ENCODE measurements at regions not wholly inside any gene's neighbourhood (a gene's known extent, or its start where the extent isn't known, plus 50 kb on each side); places are given as distances from the start of the nearest gene placed in this dataset.

DNA sequence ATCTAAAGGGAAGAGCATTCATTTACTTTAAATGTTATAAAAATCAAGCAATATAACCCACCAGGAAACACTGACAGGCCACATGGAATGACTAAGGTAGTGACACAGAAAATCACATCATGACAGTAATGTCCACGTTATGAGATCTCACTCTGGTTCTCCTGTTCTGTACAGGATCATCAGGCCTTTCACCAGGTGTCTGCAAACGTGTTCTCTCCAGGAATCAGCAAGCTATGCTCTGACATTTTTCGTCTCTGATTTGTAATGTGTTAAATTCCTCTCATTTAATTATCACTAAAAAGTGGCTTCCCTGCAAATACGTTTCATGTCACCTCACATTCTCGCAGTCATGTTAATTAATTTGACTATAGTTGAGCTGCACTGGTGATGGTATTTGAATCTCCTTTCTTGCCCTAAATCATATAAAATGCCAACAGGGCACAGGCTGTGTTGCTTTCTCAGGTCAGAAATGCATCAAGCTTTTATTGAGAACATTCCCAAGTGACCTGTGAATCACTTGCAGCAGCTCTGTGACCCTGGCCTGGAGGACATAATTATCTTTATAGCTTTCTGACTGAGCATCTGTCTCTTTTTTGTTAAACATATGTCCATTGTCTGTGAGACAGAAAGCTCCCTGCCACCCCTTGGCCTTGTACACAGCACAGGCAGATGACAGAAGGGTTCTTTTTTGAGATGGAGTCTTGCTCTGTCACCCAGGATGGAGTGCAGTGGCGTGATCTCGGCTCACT is 196.2 kb downstream of the DIRAS2 start:
- Histone ChIP-seq H3K9ac (ENCODE audit: low read length) (no peak overlapping the region), H3K4me3 (ENCODE audit: low read length) (no peak overlapping the region), H3K27me3 (ENCODE audit: control insufficient read depth, insufficient read depth, low read length) (no peaks in the 10 kb centered on the region)

DNA sequence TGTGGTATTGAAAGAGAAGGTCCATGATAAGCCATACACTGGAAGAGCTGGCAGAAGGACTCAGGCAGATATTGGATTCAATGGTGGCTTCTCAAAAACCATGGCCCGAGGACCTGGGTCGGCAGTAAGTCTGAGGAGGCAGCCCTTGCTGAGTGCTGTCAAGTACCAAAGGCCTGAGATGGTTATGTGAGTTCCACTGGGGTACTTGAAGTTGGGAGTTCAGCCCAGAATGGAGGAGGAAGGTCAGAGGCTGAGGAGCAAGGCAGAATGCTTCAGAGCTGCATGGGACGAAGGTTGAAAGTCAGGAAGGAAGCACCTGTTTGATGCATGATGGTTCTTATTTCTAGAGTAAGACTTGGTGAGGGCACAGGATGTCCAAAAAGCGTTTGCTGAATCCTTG is 194.9 kb downstream of the DIRAS2 start:
- H3K27me3 ChIP-seq (ENCODE audit: control insufficient read depth, insufficient read depth, low read length) = no peaks in the 10 kb centered on the region

More for the DNA sequence above, 196.2 kb downstream of the DIRAS2 start:
- Histone ChIP-seq H3K36me3 (ENCODE audit: control insufficient read depth, insufficient read depth, low read length) (no peaks in the 10 kb centered on the region), H3K27ac (ENCODE audit: low read depth, low read length) (no peak overlapping the region), H3K4me1 (ENCODE audit: control insufficient read depth, insufficient read depth, low read length) (no peaks in the 10 kb centered on the region)

GRCh38 chr9:90449213-90449925 is 193.3 kb downstream of the DIRAS2 start:
- Histone ChIP-seq H3K27me3 (ENCODE audit: control insufficient read depth, insufficient read depth, low read length) (no peaks in the 10 kb centered on the region), H3K9ac (ENCODE audit: low read length) (no peak overlapping the region), H3K4me3 (ENCODE audit: low read length) (no peak overlapping the region), H3K36me3 (ENCODE audit: control insufficient read depth, insufficient read depth, low read length) (no peaks in the 10 kb centered on the region), H3K27ac (ENCODE audit: low read depth, low read length) (no peak overlapping the region), H3K4me1 (ENCODE audit: control insufficient read depth, insufficient read depth, low read length) (no peaks in the 10 kb centered on the region)

More for the DNA sequence above, 194.9 kb downstream of the DIRAS2 start:
- Histone ChIP-seq H3K4me1 (ENCODE audit: control insufficient read depth, insufficient read depth, low read length) (no peaks in the 10 kb centered on the region), H3K27ac (ENCODE audit: low read depth, low read length) (no peak overlapping the region), H3K4me3 (ENCODE audit: low read length) (no peak overlapping the region), H3K36me3 (ENCODE audit: control insufficient read depth, insufficient read depth, low read length) (no peaks in the 10 kb centered on the region), H3K9ac (ENCODE audit: low read length) (no peak overlapping the region)

GRCh38 chr9:90451804-90452203 is 190.8 kb downstream of the DIRAS2 start:
- Histone ChIP-seq H3K4me1 (ENCODE audit: control insufficient read depth, insufficient read depth, low read length) (no peaks in the 10 kb centered on the region), H3K27ac (ENCODE audit: low read depth, low read length) (no peak overlapping the region)

GRCh38 chr9:90455316-90455715 is 187.3 kb downstream of the DIRAS2 start:
- H3K4me1 ChIP-seq (ENCODE audit: control insufficient read depth, insufficient read depth, low read length) = no peaks in the 10 kb centered on the region
- H3K36me3 ChIP-seq (ENCODE audit: control insufficient read depth, insufficient read depth, low read length) = no peaks in the 10 kb centered on the region
- no peak overlapping the region for H3K4me3 ChIP-seq (ENCODE audit: low read length)
- H3K27me3 ChIP-seq (ENCODE audit: control insufficient read depth, insufficient read depth, low read length) = no peaks in the 10 kb centered on the region
- no peak overlapping the region for H3K27ac ChIP-seq (ENCODE audit: low read depth, low read length)
- H3K9ac ChIP-seq (ENCODE audit: low read length) = no peak overlapping the region

More at GRCh38 chr9:90451804-90452203, 190.8 kb downstream of the DIRAS2 start:
- H3K9ac ChIP-seq (ENCODE audit: low read length) = no peak overlapping the region
- no peaks in the 10 kb centered on the region for H3K36me3 ChIP-seq (ENCODE audit: control insufficient read depth, insufficient read depth, low read length)
- H3K27me3 ChIP-seq (ENCODE audit: control insufficient read depth, insufficient read depth, low read length) = no peaks in the 10 kb centered on the region
- no peak overlapping the region for H3K4me3 ChIP-seq (ENCODE audit: low read length)

DNA sequence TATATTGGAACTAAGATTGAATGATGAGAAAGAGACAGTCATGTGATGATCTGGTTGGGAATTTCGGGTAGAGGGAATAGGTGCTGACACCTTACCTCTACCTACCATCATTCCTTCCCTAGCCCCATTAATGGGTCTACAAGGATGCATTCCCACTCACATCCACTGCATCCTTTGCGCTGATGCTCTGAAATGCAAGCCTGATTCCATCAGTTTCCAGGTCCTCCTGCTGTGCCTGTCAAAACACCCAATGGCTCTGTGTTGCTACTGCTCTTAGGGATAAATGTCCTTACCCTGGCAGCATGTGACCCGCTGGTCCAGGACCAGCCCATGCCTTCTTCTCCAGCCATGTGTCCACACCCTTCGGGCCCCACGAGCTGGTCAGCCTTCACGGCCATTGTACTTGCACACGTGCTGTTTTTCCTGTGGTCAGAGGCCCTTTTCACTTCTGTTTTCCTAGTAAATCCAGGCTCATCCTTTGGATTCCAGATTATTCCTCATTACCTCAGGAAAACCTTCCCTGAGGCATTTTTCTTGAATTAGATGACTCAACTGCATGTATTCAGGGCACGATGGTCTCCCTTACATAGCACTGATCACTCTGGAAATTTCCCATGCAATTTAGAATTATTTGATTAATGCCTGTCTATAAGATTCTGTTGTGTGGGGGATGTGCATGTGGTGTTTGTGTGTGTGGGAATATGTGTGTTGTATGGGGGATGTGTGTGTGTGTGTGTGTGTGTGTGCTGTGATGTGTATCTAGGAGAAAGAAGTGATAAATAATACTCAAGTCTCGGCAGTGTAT is 185.0 kb downstream of the DIRAS2 start:
- Histone ChIP-seq H3K36me3 (ENCODE audit: control insufficient read depth, insufficient read depth, low read length) (no peaks in the 10 kb centered on the region), H3K4me1 (ENCODE audit: control insufficient read depth, insufficient read depth, low read length) (no peaks in the 10 kb centered on the region), H3K27ac (ENCODE audit: low read depth, low read length) (no peak overlapping the region), H3K27me3 (ENCODE audit: control insufficient read depth, insufficient read depth, low read length) (no peaks in the 10 kb centered on the region), H3K9ac (ENCODE audit: low read length) (no peak overlapping the region), H3K4me3 (ENCODE audit: low read length) (no peak overlapping the region)

DNA sequence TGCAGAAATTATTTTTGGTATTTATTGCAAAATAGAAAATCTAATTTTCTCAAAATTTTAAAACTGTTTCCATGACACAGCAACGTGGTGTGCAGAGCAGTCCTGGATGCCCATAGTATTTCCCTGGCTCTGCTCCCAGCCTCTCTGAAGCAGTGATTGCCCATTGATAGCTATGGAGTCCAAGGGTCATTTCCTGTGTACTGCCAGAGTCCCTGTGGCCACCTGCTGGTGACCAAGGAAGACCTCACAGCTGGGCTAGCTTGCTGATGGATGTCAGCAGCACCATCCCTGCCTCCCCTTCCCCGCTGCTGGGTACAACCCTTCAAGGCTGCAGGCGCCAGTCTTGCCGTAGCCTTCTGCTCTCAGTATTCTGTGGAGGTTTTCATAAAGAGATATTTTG is 184.1 kb downstream of the DIRAS2 start:
- no peak overlapping the region for H3K9ac ChIP-seq (ENCODE audit: low read length)
- H3K4me1 ChIP-seq (ENCODE audit: control insufficient read depth, insufficient read depth, low read length) = no peaks in the 10 kb centered on the region
- H3K27ac ChIP-seq (ENCODE audit: low read depth, low read length) = no peak overlapping the region
- no peaks in the 10 kb centered on the region for H3K27me3 ChIP-seq (ENCODE audit: control insufficient read depth, insufficient read depth, low read length)
- no peaks in the 10 kb centered on the region for H3K36me3 ChIP-seq (ENCODE audit: control insufficient read depth, insufficient read depth, low read length)
- no peak overlapping the region for H3K4me3 ChIP-seq (ENCODE audit: low read length)

- Histone ChIP-seq H3K9ac (ENCODE audit: low read length) (no peak overlapping the region), H3K27me3 (ENCODE audit: control insufficient read depth, insufficient read depth, low read length) (no peaks in the 10 kb centered on the region), H3K36me3 (ENCODE audit: control insufficient read depth, insufficient read depth, low read length) (no peaks in the 10 kb centered on the region), H3K4me3 (ENCODE audit: low read length) (no peak overlapping the region), H3K4me1 (ENCODE audit: control insufficient read depth, insufficient read depth, low read length) (no peaks in the 10 kb centered on the region), H3K27ac (ENCODE audit: low read depth, low read length) (no peak overlapping the region)
Observed at GRCh38 chr9:90459321-90459720, 183.3 kb downstream of the DIRAS2 start.

DNA sequence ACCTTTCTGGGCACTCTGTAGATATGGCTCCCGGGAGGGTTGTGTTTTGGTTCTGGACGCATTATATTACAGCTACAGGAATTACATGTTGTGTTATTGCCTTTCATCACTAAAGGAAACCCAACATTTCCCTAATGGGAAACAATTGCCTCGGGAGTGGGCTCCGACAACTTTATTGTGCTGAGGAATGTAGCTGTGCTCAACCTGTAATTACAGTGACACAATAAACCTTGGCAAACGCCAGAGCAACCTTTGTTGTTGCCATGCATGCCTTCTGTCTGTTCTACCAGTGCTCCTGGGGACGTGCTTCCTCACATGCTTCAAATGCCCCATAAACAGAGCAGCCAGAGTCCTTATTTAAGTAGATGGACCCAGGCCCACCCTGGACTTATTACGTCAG is 182.4 kb downstream of the DIRAS2 start:
- no peak overlapping the region for H3K9ac ChIP-seq (ENCODE audit: low read length)
- no peaks in the 10 kb centered on the region for H3K36me3 ChIP-seq (ENCODE audit: control insufficient read depth, insufficient read depth, low read length)
- H3K27me3 ChIP-seq (ENCODE audit: control insufficient read depth, insufficient read depth, low read length) = no peaks in the 10 kb centered on the region
- H3K4me3 ChIP-seq (ENCODE audit: low read length) = no peak overlapping the region
- H3K27ac ChIP-seq (ENCODE audit: low read depth, low read length) = no peak overlapping the region
- no peaks in the 10 kb centered on the region for H3K4me1 ChIP-seq (ENCODE audit: control insufficient read depth, insufficient read depth, low read length)

DNA sequence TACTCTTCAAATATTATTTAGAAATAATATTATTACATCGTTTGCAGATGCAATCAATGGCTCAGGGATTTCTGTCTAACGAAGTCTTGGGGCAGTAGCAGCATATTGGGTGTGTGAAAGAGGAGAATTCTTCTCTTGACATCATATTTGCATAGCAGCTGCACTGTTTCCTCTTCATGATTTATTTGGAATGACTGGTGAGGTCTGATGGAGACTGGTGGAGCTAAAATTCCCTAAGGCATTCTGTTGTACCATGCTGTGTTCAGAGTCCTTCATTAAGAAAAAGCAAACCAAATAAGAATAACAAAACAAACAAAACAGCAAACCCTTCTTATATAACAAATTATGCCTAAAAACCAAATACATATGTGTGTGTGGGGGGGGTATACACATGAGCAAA is 177.6 kb downstream of the DIRAS2 start:
- no peaks in the 10 kb centered on the region for H3K36me3 ChIP-seq (ENCODE audit: control insufficient read depth, insufficient read depth, low read length)
- H3K4me1 ChIP-seq (ENCODE audit: control insufficient read depth, insufficient read depth, low read length) = no peaks in the 10 kb centered on the region
- H3K27ac ChIP-seq (ENCODE audit: low read depth, low read length) = no peak overlapping the region
- H3K9ac ChIP-seq (ENCODE audit: low read length) = no peak overlapping the region
- H3K4me3 ChIP-seq (ENCODE audit: low read length) = no peak overlapping the region
- no peaks in the 10 kb centered on the region for H3K27me3 ChIP-seq (ENCODE audit: control insufficient read depth, insufficient read depth, low read length)

DNA sequence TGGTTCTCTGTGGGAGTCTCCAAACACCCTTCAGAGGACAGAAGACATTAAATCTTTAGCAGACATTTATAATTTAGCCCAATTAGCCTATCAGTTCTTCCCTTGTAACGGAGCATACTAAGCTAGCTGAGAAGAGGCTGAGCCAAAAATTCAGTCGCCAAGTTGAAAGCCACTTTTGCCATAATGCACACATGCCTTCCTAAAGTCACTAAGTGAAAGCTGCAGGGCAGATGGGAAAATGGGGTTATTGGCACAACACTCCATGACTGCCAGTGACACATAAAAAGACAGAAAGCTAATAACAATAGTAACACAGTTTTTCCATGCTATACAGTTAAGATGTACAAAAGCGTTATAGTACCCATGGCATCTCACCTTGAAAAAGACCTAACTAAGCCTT is 176.2 kb downstream of the DIRAS2 start:
- Histone ChIP-seq H3K4me3 (ENCODE audit: low read length) (no peak overlapping the region), H3K9ac (ENCODE audit: low read length) (no peak overlapping the region), H3K4me1 (ENCODE audit: control insufficient read depth, insufficient read depth, low read length) (no peaks in the 10 kb centered on the region), H3K27ac (ENCODE audit: low read depth, low read length) (no peak overlapping the region), H3K36me3 (ENCODE audit: control insufficient read depth, insufficient read depth, low read length) (no peaks in the 10 kb centered on the region), H3K27me3 (ENCODE audit: control insufficient read depth, insufficient read depth, low read length) (no peaks in the 10 kb centered on the region)

DNA sequence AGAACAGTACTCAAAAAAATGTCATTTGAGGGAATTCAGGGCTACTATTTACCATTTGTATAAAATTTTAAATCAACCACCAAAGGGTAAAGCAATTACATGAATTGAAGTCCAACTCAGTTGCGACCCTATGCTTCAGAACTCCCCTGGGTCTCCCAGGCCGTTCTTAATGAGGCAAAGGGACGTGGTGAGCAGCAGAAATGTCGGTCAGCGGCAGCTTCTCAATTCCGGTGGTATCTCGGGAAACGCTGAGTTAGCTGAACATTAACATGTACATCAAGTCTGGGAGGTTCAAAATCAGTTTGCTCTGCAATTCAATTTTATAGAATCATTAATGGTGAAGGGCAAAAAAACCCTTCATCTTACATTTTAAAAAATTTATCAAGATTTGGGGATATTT is 173.2 kb downstream of the DIRAS2 start:
- Histone ChIP-seq H3K4me1 (ENCODE audit: control insufficient read depth, insufficient read depth, low read length) (no peaks in the 10 kb centered on the region), H3K36me3 (ENCODE audit: control insufficient read depth, insufficient read depth, low read length) (no peaks in the 10 kb centered on the region), H3K4me3 (ENCODE audit: low read length) (no peak overlapping the region), H3K9ac (ENCODE audit: low read length) (no peak overlapping the region), H3K27ac (ENCODE audit: low read depth, low read length) (no peak overlapping the region), H3K27me3 (ENCODE audit: control insufficient read depth, insufficient read depth, low read length) (no peaks in the 10 kb centered on the region)
